HL-60 (cell line): ENCODE measurements at regions not wholly inside any gene's neighbourhood (a gene's known extent, or its start where the extent isn't known, plus 50 kb on each side); places are given as distances from the start of the nearest gene placed in this dataset.

Source experiments
- POLR2AphosphoS5 ChIP-seq: IDR thresholded peaks from 2 replicates; pipeline ENCODE4 v1.6.1; 2012; ENCODE audit warnings: low read depth
- TF ChIP-seq, protein P1 (sequence below): IDR thresholded peaks from one replicate; pipeline ENCODE4 v1.5.1; 2011; ENCODE audit warnings: low read length, control low read depth, inconsistent platforms; ENCODE audit not compliant: insufficient read depth
- TF ChIP-seq, protein P2 (sequence below): IDR thresholded peaks from 2 replicates; pipeline ENCODE4 v1.6.1; 2012; ENCODE audit warnings: low read depth; ENCODE audit not compliant: insufficient replicate concordance

DNA sequence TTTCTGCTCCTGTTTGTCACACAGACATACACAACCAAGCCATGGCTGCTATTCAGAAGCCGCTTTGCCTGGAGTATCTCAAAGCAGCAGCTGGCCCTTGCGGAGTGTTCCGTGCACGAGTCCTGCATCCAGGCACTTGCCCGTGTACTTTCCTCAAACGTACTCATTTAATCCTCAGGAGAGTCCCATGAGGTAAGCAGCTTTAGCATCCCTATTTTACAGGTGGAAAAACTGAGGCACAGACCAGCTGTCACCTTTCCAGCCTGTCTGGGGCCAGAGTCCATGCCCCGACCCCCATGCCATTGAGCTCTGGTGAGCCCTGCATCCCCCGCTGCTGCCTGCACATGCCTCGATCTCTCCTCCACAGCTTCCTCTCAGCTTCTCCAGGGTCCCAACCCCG, 130.0 kb downstream of the ERMARD start:
- TF ChIP-seq, protein P1, sequence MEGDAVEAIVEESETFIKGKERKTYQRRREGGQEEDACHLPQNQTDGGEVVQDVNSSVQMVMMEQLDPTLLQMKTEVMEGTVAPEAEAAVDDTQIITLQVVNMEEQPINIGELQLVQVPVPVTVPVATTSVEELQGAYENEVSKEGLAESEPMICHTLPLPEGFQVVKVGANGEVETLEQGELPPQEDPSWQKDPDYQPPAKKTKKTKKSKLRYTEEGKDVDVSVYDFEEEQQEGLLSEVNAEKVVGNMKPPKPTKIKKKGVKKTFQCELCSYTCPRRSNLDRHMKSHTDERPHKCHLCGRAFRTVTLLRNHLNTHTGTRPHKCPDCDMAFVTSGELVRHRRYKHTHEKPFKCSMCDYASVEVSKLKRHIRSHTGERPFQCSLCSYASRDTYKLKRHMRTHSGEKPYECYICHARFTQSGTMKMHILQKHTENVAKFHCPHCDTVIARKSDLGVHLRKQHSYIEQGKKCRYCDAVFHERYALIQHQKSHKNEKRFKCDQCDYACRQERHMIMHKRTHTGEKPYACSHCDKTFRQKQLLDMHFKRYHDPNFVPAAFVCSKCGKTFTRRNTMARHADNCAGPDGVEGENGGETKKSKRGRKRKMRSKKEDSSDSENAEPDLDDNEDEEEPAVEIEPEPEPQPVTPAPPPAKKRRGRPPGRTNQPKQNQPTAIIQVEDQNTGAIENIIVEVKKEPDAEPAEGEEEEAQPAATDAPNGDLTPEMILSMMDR, result no peak
- TF ChIP-seq POLR2AphosphoS5, result no peak
- TF ChIP-seq, protein P2, sequence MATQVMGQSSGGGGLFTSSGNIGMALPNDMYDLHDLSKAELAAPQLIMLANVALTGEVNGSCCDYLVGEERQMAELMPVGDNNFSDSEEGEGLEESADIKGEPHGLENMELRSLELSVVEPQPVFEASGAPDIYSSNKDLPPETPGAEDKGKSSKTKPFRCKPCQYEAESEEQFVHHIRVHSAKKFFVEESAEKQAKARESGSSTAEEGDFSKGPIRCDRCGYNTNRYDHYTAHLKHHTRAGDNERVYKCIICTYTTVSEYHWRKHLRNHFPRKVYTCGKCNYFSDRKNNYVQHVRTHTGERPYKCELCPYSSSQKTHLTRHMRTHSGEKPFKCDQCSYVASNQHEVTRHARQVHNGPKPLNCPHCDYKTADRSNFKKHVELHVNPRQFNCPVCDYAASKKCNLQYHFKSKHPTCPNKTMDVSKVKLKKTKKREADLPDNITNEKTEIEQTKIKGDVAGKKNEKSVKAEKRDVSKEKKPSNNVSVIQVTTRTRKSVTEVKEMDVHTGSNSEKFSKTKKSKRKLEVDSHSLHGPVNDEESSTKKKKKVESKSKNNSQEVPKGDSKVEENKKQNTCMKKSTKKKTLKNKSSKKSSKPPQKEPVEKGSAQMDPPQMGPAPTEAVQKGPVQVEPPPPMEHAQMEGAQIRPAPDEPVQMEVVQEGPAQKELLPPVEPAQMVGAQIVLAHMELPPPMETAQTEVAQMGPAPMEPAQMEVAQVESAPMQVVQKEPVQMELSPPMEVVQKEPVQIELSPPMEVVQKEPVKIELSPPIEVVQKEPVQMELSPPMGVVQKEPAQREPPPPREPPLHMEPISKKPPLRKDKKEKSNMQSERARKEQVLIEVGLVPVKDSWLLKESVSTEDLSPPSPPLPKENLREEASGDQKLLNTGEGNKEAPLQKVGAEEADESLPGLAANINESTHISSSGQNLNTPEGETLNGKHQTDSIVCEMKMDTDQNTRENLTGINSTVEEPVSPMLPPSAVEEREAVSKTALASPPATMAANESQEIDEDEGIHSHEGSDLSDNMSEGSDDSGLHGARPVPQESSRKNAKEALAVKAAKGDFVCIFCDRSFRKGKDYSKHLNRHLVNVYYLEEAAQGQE, result no peak
